Activated CD8-positive, alpha-beta memory T cell treated with anti-CD3 and anti-CD28 coated beads for 48 hours (primary cell): ENCODE measurements at regions not wholly inside any gene's neighbourhood (a gene's known extent, or its start where the extent isn't known, plus 50 kb on each side); places are given as distances from the start of the nearest gene placed in this dataset.

Experiments used
- DNase-seq, 3 experiments: peaks; one replicate each; pipeline ENCODE4 v3.0.0-alpha.2; 2020; ENCODE audit warnings: low read depth in 2 of 3, low spot score in 2 of 3

DNA sequence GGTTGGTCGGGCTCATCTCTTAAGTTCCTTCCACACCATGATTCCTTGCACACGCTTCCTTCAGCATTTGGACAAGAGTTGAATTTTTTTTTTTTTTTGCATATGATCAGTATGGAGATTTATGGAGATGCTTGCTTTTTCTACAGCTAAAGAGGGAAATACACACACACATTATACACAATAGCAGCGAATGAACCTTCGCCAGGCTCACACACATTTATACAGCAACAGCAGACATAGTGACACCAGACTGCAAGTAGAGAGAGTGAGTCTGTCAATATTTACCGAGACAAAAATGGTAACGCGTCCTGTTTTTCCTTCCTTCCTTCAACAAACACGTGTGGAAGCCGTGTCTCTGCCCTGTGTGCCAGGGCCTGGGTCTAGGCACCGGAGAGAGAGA is 897.9 kb downstream of the BCL11B start:
- no peak for DNase-seq

DNA sequence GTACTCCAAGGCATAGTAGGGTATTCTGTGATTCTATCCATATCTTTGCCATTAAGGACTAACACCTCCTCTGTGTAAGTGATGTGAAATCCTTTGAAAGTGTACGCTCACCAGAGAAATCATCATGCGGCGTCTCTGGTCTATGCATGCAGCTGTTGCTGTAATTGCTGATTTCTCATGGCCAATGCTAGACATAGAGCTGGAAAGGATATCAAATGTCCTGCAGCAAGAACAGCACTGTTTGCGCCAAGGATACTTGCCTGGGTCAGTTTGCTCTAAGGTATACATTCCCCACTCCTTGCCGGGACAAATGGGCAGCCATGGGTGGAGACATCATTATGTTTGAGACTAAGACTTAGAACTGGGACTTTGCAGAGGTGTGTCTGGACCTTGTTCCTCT is 896.4 kb downstream of the BCL11B start:
- no peak for DNase-seq

DNA sequence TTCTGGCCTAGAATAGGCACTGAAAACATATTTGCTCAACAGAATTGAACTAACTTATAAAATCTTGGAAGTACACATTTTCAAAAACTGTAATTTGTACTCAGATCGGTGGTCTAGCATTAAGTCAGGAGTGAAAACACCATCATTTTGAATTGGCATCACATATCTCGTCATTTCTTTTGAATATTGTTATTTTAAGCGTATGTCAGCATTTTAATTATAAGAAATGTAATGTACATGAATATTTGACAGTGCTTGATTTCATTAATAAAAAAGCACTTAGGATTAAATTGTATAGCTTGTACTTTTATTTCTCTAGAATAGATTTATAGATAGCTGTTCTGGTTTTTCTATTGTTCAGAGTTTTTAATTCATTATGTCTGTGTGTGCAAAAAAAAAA is 892.2 kb downstream of the BCL11B start:
- DNase-seq: no peak

DNA sequence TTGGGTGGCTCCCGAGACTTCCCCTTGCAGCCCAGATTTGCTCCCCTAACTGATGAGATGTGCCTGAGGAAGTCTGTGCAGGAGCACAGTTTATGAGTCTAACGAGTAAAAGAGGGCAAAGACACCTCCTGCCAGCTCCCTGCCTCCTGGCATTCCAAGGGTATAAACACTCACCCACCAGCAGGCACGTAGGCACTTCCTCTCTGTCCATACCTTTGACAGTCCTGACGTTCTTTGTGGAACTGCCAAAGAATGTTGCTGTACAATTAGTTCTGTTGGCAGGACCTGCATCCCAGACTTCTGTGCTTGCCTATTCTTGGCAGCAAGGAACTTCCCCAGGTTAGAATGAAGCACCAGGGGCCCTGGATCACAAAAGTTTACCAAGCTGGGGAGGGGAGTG is 889.3 kb downstream of the BCL11B start:
- DNase-seq: no peak

DNA sequence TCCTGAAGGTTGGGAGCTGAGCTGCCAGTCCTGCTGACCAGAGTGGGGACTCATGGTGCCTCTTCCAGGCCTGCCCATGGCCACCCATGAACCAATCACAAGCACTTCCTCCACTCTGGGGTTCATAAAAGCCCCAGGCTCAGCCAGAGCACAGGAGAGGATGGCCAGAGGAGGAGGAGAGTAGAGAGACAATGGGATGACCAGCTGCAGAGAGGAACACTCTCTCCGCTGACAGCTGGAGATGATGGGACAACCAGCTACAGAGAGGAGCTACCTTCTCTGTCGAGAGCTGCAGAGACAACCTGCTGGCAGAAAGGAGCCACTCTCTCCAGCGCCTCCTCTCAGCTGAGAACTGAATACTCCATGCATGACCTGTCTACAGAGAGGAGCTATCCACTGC is 886.1 kb downstream of the BCL11B start:
- no peak for DNase-seq

DNA sequence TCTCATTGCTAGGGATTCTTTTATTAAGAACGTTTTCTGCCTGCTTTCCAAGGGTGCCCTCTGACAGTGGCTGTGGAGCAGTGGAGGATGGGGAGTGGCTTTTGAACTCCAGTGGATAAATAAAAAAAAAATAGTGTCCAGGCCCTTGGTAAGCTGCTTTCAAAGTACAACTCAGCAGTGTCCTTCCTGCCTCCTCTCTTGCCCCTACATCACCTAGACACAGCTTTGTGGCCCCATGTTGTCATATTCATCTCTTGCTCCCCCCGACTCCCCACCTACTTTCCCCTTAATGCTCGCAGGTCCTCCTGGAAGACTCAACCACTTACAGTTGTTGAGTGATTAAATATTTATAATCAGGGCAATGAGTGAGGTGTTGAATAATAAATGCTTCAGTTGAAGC is 880.9 kb downstream of the BCL11B start:
- no peak for DNase-seq

DNA sequence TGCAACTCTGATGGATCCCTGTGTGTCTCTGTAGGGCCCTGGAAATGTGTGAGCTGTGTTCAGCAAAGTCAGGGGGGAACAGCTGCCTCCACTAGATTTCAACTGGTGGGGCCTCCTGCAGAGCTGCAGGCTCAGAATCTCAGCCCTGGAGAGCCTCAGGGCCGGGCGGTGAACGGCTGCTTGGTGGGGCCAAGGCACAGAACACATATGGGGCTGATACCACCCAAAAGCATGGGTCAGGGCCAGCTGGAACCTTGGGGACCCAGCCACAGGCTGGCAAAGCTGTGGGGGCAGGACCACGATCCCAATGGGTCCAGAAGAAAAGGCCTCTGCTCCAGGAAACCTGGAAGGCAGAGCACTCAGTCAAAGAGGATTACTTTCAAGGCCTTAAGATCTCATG is 878.5 kb downstream of the BCL11B start:
- DNase-seq: no peak

DNA sequence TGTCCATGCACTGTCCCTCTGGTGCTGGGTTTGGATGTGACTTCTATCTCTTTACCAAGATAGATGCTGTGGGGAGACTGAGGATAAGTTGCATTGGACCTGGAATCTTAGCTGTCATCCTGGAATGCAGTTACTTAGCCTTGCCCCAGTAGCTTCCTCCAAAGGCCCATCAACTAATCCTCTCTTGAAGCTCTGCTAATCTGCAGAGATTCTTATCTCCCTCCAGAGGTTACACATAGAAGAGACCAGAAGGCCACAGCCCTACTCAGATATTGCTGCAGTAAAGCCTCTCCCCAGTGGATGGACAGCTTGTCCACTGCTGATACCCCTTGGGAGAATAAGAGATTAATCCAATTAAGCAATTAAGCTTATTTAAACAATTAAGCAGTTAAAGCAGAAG is 867.2 kb downstream of the BCL11B start:
- no peak for DNase-seq

DNA sequence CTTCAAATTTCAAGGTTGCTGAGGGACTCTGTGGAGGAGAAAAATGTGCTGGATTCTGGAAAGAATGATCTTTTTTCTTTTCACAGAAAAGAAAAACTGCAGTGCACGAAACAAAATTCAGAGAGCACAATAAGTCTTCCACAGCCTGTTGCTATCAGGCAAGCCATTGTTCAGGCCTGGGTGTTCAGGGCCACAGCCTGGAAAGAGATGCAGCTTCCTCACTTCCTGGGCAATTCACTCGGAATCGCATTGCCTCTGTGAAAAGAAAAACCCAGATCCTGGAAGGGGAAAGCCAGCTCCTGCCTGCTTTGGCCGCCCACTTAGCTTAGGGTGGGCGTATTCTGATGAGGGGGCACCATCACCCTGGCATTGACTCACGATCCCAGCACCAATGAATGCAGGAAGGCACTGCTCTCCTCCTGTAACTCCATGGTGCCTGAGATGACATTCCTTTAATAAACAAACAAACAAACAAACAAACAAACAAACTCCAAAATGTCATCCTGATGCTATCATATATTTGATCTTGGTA is 863.9 kb downstream of the BCL11B start:
- DNase-seq: no peak

DNA sequence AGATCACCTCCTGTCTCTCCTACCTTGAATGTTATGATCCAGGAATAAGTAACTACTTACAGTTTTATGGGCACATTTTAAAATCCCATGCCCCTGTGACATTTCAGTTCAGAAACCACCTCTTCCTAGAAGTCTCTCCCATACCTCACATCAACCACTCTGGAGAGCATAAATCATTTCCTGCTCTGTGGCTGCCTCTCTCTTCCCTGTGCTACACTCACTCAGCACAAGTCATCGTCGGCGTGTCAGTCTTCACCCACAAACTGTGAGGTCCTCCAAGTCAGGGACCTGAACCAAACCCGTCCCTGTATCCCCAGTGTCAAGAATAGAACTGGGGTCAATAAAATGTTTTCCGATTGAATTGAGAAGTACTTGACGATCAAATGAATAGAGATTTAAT is 863.3 kb downstream of the BCL11B start:
- DNase-seq: no peak

DNA sequence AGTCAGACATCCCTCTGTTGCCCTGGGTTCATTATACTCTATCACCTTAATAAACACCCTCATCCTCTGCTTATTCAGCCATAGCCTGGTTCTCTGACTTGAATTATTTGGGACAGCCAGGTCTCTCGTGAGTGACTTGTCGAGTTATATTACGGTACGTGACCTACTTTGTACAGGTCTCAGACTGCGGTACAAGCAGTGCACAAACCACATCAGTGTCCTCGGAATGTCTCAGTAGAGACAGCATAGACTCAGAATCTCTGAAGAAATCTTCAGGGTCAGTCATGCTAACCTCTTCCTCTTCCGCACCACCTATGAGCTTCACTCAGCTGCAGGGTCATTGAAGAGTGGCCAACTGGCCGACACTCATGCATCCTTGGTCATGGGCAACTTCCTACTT is 860.8 kb downstream of the BCL11B start:
- no peak for DNase-seq

DNA sequence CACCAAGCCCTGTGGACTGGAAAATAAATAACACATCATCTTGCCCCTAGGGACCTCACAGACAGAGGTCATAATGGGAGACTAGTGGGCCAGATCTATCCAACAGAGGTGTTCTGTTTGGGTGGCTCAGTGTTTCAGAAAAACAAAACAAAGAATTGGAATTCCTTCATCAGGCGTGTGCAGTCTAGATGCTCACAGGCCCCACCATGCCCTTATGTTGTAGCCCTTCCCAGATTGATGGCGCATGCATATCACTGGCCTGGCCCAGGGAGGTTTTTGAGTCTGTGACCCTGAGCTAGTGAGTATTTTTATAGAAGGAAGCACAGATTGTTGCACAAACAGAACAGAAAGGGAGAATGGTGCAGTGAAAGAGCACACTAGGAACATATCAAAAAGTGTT is 859.6 kb downstream of the BCL11B start:
- no peak for DNase-seq

DNA sequence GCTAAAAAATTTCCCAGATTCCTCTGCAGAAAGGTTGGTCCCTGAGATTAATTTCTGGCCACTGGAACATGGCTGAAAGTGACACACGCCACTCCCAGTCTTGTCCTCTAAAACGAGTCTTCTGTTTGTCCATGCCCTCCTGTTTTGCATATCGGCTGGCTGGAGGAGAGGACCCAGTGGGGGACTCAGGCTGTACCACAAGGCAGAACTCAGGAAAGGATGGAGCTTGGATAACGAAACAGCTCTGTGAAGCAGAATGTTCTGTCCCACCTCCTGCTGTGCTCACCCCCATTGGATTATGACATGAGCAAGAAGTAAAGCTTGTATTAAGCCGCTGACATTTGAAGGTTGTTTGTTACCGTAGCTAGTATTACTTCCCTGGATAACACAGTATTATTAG is 856.2 kb downstream of the BCL11B start:
- DNase-seq: no peak

DNA sequence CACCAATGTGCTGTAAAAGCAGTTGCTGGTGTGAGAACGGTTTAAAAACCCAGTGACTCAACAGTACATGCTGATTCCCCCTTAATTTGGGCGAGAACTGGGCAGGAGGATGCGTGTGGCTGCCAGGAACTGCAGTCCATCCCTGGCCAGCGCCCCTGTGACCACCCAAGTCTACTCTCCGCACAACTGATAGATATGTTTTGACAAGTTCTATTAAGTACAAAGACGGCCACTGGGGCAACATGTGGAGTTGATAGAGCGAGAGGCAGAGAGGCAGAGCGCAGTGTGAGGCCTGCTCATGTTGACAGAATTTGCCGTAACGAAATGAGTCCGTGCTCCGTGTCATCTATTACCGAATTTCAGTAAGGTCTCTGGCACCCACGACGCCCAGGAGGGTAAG is 855.0 kb downstream of the BCL11B start:
- DNase-seq: no peak

DNA sequence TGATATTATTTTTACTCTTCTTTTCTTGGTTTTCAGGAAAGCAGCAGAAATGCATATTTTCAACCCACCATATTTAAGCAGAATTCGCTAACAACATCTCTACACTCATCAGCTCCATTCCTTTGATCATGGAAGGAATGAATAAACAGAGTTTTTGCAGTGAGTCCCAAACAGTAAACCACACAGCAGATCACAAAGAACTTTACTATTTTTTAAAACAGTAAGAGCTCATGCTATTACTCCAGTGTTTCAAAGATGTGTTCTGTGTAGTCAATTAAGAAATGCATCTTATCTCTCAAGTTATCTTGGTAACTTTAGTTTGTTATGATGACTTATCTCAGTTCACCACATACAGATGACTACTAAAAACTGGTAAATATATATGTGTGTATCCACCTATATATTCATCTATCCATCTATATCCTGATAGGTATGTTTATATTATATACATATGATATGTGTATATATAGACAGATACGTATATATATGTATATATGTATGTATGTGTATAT is 843.5 kb downstream of the BCL11B start:
- no peak for DNase-seq

DNA sequence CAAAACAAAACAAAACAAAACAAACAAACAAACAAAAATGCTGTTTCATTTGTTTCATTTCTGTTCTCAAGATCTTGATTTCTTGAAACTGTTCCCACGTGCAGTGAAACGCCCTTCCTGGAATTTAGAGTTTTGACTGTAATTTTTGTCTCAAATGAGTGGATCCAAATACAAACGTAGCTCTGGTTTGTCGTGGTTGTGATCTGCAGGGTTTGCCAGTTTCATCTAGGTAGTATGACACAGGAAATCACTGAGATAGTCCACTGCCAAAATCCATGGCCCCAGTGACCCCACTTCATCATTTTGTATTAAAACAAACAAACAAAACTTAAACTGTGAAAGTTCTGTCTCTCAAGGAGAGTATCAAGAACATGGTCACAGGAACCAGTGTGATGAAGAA is 838.6 kb downstream of the BCL11B start:
- no peak for DNase-seq

DNA sequence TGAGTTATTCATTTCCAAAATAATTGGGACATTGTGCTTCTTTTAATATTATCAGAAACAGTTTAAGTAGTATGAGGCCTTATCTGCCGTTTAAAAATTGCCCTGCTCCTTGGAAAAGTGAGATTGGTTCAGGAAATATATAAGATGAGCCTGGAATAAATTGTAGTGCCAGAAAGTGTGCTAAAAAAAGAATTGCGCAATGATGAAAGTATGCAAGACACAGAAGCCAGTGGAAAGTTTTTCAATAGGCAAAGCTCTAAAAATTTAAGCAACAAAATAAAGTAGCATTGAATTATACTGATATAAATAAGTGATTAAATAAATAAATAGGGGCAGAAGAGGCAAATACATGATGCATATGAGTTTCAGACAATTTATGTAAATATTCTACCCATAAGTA is 834.9 kb downstream of the BCL11B start:
- DNase-seq: no peak

DNA sequence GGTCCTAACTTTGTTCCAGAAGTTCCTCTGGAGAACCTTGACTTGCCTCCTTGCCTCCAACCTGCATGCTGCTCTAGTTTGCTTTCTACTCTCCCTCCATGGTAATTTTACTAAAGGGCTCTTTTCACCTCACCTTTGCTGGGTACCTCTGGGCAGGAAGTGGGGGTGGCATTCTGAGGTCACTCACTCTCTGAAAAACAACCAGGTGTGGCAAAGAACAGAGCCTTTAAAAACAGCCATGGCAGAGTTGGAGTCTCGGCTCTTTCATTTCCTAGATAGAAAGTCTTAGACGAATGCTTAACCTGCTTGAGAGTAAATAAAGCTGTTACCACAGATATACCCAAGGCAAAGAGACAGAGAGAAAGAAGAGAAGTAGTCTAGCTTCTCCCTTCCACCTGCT is 827.9 kb downstream of the BCL11B start:
- DNase-seq: no peak

DNA sequence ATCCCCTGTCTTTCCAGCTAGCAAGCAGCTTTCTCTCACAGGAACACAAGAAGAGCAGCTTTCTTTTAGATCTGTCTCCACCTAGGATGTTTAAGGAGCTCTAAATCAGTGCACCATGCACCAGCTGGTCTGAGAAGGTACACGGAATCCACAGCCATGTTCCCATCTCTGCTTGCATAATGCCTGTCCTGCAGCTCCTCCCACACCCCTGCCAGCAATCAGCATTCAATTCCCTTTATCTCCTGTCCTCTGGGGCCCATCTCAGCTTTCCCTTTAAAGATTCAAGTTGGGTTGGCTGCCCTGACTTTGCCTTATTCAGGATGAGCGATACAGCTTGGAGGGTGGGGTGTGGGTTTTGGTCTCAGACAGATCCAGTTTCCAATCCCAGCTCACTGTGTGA is 826.3 kb downstream of the BCL11B start:
- no peak for DNase-seq

DNA sequence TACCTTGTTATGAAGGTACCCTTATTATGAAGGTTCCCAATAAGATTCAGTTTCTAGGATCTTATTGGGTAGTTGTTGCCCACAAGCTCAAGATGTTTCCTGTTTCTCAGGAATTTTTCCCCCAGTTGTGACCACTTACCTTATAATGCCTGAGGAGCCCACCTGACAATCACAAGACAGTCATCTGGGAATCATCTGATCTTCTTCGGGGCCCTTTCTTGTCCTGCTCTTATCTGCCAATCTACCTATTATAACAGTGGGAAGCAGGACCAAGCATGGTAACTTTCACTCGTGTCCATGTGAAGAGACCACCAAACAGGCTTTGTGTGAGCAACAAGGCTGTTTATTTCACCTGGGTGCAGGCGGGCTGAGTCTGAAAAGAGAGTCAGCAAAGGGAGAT is 825.5 kb downstream of the BCL11B start:
- no peak for DNase-seq

DNA sequence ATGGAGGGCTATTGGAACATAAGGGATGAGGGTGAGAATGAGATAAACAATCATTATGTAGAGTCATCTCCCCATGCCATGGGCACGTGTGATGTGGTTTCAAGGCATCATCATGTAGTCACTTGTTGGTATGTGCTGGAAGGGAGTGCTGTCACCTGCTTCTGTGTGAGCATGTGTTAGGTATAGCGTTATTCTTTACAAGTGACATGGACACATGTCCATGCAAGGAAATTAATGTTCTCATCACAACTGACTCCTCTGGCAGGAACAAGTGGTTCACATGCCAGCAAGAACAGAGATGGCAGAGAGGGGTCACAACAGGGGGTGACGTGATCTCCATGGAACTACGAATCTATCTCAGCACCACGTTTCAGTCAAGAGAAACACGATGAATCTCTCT is 815.8 kb downstream of the BCL11B start:
- no peak for DNase-seq

DNA sequence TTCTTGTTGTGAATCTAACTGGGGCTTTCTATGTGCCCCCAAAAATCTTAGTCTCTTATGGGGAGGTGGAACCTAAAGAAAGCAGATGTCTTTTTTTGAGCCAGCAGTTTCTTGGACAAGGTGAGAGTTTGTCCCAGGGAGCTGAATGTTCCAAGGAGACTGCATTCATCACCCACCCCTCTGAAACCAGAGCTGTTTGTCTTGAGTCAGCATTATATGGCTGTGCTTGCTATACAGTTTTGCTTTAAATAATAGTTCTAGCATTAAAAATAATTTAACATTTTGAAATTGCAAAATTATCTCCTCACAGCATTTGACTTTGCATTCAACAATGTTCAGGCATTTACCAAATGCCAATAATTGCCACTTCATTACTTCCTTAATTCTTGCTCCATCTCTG is 813.3 kb downstream of the BCL11B start:
- no peak for DNase-seq

DNA sequence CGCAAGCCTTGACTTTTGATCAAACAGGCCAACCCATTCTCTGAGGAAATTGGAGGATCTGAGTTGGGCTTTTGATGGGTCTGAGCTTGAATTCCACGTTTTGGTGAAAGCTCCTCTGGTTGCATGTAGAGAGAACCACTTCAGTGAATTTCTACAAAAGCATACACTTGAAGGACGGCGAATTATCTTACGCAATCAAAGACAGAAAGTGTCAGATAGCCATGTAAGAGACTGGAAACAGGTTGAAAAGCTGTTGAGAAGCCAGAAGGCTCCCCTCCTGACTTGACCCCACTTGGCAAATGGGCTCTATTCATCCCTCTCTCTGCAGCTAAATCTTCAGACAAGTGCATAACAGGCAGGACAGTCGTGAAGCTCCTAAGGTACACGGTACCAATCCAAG is 809.1 kb downstream of the BCL11B start:
- DNase-seq: no peak

DNA sequence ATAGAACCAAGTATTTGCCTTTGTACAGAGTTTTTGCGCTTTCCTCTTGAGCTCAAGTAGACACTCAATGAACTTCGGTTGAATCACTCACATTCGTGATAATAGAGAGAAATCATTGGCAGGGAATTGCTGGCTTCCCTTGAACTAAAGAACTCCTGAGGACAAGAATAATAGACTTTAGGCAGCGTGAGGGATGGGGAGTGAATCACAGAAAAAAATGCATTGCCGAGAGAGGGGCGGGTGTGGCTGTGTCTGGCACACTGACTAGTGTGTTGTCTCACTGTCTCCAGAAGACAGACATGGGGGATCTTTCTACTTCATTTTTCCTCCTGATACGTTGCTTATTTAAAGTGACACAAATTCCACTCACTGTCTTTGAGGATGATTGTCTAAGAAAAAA is 805.2 kb downstream of the BCL11B start:
- no peak for DNase-seq
